Brain microvascular endothelial cell (primary cell): ENCODE measurements at regions not wholly inside any gene's neighbourhood (a gene's known extent, or its start where the extent isn't known, plus 50 kb on each side); places are given as distances from the start of the nearest gene placed in this dataset.
"Not testable (repeated sequence)": the region's sequence is repeated elsewhere in the genome, so short reads cannot be mapped to it uniquely, and the experiment has no call there.

ENCODE experiments used
- DNase-seq: peaks from one replicate; pipeline ENCODE4 v3.0.0-alpha.2; 2020
- H3K27ac ChIP-seq: fragments of 250-450 bp; sonication (Bioruptor Pico); 2 replicates; pipeline ENCODE4 v1.5.1; 2020; ENCODE audit warnings: mild to moderate bottlenecking, moderate library complexity
- H3K27me3 ChIP-seq: fragments of 250-450 bp; sonication (Bioruptor Pico); replicated peaks from 2 replicates; pipeline ENCODE4 v1.5.1; 2020; ENCODE audit warnings: mild to moderate bottlenecking
- H3K36me3 ChIP-seq: fragments of 250-450 bp; sonication (Bioruptor Pico); replicated peaks from 2 replicates; pipeline ENCODE4 v1.5.1; 2020; ENCODE audit warnings: mild to moderate bottlenecking
- H3K4me3 ChIP-seq: 2 replicates; pipeline ENCODE4 v1.5.1; 2011; ENCODE audit warnings: low read depth, mild to moderate bottlenecking, control low read depth, low read length, moderate library complexity
- in situ Hi-C: cut with HindIII; loops from 2 replicates; pipeline ENCODE4 v1.10.0; 2017; ENCODE audit warnings: low sequenced_read_pairs, low pct_ligation_motif_present
- TF ChIP-seq, protein P1 (sequence below): IDR thresholded peaks from 2 replicates; pipeline ENCODE4 v1.5.1; 2011; ENCODE audit warnings: low read depth, mild to moderate bottlenecking, moderate library complexity, low read length, control low read depth, inconsistent platforms; ENCODE audit errors: missing control alignments

DNA sequence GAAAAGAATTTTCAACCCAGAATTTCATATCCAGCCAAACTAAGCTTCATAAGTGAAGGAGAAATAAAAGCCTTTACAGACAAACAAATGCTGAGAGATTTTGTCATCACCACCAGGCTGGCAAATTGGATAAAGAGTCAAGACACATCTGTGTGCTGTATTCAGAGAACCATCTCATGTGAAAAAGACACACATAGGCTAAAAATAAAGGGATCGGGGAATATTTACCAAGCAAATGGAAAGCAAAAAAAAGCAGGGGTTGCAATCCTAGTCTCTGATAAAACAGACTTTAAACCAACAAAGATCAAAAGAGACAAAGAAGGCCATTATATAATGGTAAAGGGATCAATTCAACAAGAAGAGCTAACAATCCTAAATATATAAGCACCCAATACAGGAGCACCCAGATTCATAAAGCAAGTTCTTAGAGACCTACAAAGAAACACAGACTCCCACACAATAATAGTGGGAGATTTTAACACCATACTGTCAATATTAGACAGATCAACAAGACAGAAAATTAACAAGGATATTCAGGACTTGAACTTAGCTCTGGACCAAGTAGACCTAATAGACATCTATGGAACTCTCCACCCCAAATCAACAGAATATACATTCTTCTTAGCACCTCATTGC is 55.9 kb upstream of the ACSM6 start:
- H3K27ac ChIP-seq, in situ Hi-C loops, DNase-seq, H3K4me3 ChIP-seq, H3K36me3 ChIP-seq, H3K27me3 ChIP-seq: not testable (repeated sequence)

DNA sequence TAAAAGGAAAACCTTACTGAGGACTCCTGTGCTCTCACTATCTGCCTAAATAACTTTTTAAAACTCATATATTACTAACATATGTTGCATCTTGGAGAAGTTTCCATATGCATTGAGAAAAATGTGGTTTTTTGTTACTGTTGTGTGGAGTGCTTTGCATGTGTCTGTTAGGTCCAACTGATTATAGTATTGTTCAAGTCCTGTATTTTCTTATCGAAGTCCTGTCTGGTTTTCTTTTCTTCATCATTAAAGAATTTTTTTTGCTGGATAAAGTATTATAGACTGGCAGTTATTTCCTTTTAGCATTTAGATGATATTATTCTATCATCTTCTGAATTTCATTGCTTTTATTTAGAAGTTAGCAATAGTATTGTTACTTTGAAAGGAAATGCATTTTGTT is 59.5 kb upstream of the ACSM6 start:
- in situ Hi-C loops, result no loop called here
- no peak overlapping the region for H3K4me3 ChIP-seq
- no peaks in the 10 kb centered on the region for H3K36me3 ChIP-seq
- H3K27ac ChIP-seq, result no peak overlapping the region
- no peaks in the 10 kb centered on the region for H3K27me3 ChIP-seq
- TF ChIP-seq, protein P1, sequence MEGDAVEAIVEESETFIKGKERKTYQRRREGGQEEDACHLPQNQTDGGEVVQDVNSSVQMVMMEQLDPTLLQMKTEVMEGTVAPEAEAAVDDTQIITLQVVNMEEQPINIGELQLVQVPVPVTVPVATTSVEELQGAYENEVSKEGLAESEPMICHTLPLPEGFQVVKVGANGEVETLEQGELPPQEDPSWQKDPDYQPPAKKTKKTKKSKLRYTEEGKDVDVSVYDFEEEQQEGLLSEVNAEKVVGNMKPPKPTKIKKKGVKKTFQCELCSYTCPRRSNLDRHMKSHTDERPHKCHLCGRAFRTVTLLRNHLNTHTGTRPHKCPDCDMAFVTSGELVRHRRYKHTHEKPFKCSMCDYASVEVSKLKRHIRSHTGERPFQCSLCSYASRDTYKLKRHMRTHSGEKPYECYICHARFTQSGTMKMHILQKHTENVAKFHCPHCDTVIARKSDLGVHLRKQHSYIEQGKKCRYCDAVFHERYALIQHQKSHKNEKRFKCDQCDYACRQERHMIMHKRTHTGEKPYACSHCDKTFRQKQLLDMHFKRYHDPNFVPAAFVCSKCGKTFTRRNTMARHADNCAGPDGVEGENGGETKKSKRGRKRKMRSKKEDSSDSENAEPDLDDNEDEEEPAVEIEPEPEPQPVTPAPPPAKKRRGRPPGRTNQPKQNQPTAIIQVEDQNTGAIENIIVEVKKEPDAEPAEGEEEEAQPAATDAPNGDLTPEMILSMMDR, result no peak
- DNase-seq, result no peak

DNA sequence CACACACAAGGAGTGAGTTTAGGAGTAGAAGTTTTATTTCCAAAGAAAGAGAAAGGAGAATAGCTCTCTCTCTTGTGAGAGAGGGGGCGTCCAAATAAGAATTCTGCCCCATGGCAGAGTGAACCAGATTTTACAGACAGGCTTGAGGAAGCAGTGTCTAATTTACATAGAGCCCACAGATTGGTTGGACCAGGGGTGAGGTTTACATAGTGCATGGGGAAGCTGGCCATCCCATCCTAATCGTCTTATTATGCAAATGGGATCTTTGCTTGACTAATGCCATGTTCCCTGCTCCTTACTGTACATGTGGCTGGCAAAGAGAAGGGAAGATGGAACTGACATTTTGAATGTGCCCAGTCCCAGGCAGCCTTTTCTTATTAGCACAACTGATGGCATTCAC is 60.0 kb upstream of the ACSM6 start:
- TF ChIP-seq, protein P1, result no peak
- no peak for DNase-seq
- in situ Hi-C loops, result no loop called here
- Histone ChIP-seq H3K27me3 (no peaks in the 10 kb centered on the region), H3K4me3 (no peak overlapping the region), H3K36me3 (no peaks in the 10 kb centered on the region), H3K27ac (no peak overlapping the region)

DNA sequence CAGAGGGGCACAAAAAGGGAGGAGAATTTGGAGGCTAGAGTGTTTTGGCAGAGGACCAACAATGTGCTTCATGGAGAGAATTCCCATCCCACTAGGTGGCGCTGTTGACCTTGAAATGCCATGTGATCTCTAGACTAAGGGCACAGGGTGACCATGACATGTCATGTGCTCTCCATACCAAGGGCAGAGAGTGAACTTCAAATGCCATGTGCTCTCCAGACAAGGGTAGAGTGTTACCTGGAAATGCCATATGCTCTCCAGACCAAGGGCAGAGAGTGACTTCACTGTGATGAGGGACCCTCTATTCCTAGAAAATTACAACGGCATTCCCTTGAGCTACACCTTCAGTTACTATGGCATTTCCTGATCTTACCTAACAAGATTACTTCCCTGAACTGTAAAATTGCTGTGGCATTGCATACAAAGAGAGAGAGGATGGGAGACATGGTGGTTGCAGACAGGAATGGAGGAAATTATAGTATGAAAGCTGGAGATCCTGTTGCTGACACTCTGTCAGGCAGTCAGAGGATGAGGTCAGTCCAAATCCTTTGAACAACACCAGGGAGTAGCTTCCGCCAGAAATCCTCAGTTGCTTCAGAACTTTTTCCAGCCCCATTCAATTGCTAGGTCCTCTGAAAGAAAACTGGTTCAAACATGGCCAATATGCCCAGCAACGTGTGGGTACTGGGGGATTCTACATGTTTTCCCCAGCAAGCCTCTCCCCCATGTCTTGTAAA is 60.9 kb upstream of the ACSM6 start:
- H3K27ac ChIP-seq, result no peak overlapping the region
- no peaks in the 10 kb centered on the region for H3K36me3 ChIP-seq
- in situ Hi-C loops, result no loop called here
- no peaks in the 10 kb centered on the region for H3K27me3 ChIP-seq
- no peak overlapping the region for H3K4me3 ChIP-seq
- TF ChIP-seq, protein P1, result peak; percentile 80
- peak; percentile 76 for DNase-seq

DNA sequence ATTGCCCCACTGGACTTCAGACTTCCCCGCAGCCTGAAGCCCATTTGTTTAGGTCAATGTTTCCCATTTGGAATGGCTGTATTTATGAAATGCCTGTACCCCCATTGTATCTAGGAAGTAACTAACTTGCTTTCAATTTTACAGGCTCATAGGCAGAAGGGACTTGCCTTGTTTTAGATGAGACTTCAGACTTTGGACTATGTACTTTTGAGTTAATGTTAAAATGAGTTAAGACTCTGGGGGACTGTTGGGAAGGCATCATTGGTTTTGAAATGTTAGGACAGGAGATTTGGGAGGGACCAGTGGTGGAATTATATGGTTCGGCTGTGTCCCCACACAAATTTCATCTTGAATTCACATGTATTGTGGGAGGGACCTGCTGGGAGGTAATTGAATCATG is 61.1 kb upstream of the CYP2C8 start:
- DNase-seq, in situ Hi-C loops, H3K27me3 ChIP-seq, H3K27ac ChIP-seq, H3K36me3 ChIP-seq, H3K4me3 ChIP-seq: not testable (repeated sequence)

DNA sequence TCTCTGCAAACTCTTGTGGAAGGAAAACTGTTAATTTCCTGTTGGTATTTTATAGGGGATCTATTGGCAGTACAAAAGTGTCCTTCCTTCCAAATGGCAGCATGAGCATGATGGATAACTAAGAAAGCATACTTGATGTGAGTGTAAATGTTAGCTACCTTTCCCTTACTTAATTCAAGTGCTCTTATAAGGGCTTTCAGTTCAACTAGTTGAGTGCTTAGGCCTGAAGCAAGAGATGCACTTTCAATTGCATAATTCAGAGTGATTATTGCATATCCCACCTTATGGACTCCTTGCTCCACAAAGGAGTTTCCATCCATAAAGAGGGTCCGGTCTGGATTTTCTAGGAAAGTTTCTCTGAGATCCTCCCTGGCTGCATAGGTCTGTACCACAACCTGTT is 56.3 kb upstream of the CYP2C8 start:
- Histone ChIP-seq H3K27me3 (no peaks in the 10 kb centered on the region), H3K4me3 (no peak overlapping the region), H3K27ac (no peak overlapping the region), H3K36me3 (no peaks in the 10 kb centered on the region)
- TF ChIP-seq, protein P1, result no peak
- in situ Hi-C loops, result no loop called here
- no peak for DNase-seq

DNA sequence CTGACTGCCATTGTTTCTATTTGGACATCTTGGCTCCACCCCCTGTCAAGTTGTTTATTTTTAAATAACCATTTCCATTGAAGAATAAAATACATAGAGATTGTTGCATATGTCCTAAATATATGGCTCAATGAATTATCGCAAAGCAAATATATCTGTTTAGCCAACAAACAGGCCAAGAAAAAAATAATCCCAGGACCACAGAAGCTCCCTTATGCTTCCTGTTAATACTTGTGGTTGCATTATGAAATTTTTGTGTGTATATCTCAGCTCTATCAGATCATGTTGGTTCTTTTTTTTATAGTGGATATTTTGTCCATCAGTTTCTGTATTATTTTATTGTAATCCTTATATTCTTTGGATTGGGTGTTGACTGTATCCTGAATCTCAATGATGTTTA is 53.4 kb upstream of the CYP2C8 start:
- in situ Hi-C loops, result no loop called here
- TF ChIP-seq, protein P1, result no peak
- Histone ChIP-seq H3K27ac (no peak overlapping the region), H3K4me3 (no peak overlapping the region), H3K27me3 (no peaks in the 10 kb centered on the region), H3K36me3 (no peaks in the 10 kb centered on the region)
- DNase-seq, result no peak
